ENCODE measurements at regions not wholly inside any gene's neighbourhood (a gene's known extent, or its start where the extent isn't known, plus 50 kb on each side); places are given as distances from the start of the nearest gene placed in this dataset.

DNA sequence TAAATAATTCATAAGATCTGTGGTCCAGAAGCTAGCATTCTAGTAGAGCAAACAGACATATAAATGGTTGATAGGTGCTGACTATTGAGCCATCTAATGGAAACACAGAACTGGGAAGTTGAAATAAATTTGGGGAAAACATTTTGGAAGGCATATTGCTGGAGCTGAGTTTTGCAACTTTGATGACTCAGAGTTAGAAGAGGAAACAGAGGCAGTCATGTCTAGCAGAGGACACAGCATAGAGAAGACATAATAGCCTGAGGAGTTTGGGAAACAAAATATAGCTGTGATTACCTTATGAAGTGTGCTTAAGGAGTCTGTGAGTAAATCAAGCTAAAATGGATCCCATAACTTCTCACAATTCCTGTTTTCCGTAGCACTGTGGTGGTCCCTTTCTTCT, 86.9 kb upstream of the FLRT2 start:
- H3K27ac ChIP-seq, result no peak overlapping the region
- no peaks in the 10 kb centered on the region for H3K9me3 ChIP-seq (ENCODE audit: low read depth, low read length)
- no peak for DNase-seq (ENCODE audit: low read depth, low spot score)

DNA sequence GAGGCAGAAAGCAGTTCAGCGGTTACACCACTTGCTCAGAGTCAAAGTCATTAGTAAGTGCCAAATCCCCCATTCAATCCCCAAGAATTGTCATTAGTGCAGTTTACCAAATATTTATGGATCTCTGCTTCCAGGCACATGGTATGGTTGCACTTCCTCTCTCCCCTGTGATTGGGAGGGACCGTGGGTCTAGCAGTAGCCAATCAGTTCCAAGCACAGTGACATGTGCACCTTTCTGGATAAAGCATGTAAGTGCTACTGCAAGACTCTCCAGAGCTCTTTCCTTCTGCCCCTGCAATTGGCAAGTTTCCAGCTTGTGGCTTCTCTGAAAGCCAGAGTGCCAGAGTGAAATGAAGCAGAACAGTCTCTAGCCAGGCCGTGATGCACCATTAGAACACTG, 85.3 kb upstream of the FLRT2 start:
- Histone ChIP-seq H3K36me3 (ENCODE audit: insufficient read depth, low read length) (no peaks in the 10 kb centered on the region), H3K27ac (peak overlapping the region; percentile 22; the same call in 1 of the 2 replicates), H3K9me3 (ENCODE audit: low read depth, low read length) (no peaks in the 10 kb centered on the region), H3K4me3 (no peak overlapping the region; the same call in 1 of the 2 replicates), H3K9ac (ENCODE audit: insufficient read length) (no peak overlapping the region)
- no peak for TF ChIP-seq EZH2 (IDR thresholded peaks at IDR 0.05)
- no peak for TF ChIP-seq FOXP2 (optimal IDR thresholded peaks at IDR 0.05; ENCODE audit: control extremely low read depth, extremely low read length, insufficient read depth)
- no peak for TF ChIP-seq POLR2AphosphoS5 (IDR thresholded peaks at IDR 0.05; ENCODE audit: borderline replicate concordance, low read depth, low read length)
- no peak for DNase-seq (ENCODE audit: low read depth, low spot score)

More for the DNA sequence above, 86.9 kb upstream of the FLRT2 start:
- TF ChIP-seq FOXP2 (optimal IDR thresholded peaks at IDR 0.05; ENCODE audit: control extremely low read depth, extremely low read length, insufficient read depth), result no peak
- Histone ChIP-seq H3K4me3 (no peak overlapping the region), H3K36me3 (ENCODE audit: insufficient read depth, low read length) (no peaks in the 10 kb centered on the region), H3K9ac (ENCODE audit: insufficient read length) (no peak overlapping the region)

- H3K9ac ChIP-seq (ENCODE audit: insufficient read length), result no peak overlapping the region
- no peak overlapping the region; the same call in 1 of the 2 replicates for H3K4me3 ChIP-seq
- H3K36me3 ChIP-seq (ENCODE audit: insufficient read depth, low read length), result no peaks in the 10 kb centered on the region
- DNase-seq (ENCODE audit: low read depth, low spot score), result no peak
- peak overlapping the region; percentile 22; the same call in 1 of the 2 replicates for H3K27ac ChIP-seq
- TF ChIP-seq EZH2 (IDR thresholded peaks at IDR 0.05), result no peak
- TF ChIP-seq FOXP2 (optimal IDR thresholded peaks at IDR 0.05; ENCODE audit: control extremely low read depth, extremely low read length, insufficient read depth), result no peak
- no peak for TF ChIP-seq POLR2AphosphoS5 (IDR thresholded peaks at IDR 0.05; ENCODE audit: borderline replicate concordance, low read depth, low read length)
- H3K9me3 ChIP-seq (ENCODE audit: low read depth, low read length), result no peaks in the 10 kb centered on the region
Measured at GRCh38 chr14:85445151-85445795, 84.7 kb upstream of the FLRT2 start.

GRCh38 chr14:85447883-85448282, 82.1 kb upstream of the FLRT2 start:
- Histone ChIP-seq H3K9me3 (ENCODE audit: low read depth, low read length) (no peaks in the 10 kb centered on the region), H3K4me3 (no peak overlapping the region), H3K36me3 (ENCODE audit: insufficient read depth, low read length) (no peaks in the 10 kb centered on the region), H3K27ac (no peak overlapping the region), H3K9ac (ENCODE audit: insufficient read length) (no peak overlapping the region)
- no peak for TF ChIP-seq FOXP2 (optimal IDR thresholded peaks at IDR 0.05; ENCODE audit: control extremely low read depth, extremely low read length, insufficient read depth)
- DNase-seq (ENCODE audit: low read depth, low spot score), result no peak

GRCh38 chr14:85451421-85451820, 78.5 kb upstream of the FLRT2 start:
- no peak overlapping the region for H3K4me3 ChIP-seq
- no peak for DNase-seq (ENCODE audit: low read depth, low spot score)
- H3K9me3 ChIP-seq (ENCODE audit: low read depth, low read length), result no peaks in the 10 kb centered on the region
- peak overlapping the region; percentile 59 for H3K27ac ChIP-seq
- TF ChIP-seq EZH2 (IDR thresholded peaks at IDR 0.05) (no peak), POLR2AphosphoS5 (IDR thresholded peaks at IDR 0.05; ENCODE audit: borderline replicate concordance, low read depth, low read length) (no peak), FOXP2 (optimal IDR thresholded peaks at IDR 0.05; ENCODE audit: control extremely low read depth, extremely low read length, insufficient read depth) (no peak)
- H3K9ac ChIP-seq (ENCODE audit: insufficient read length), result no peak overlapping the region
- H3K36me3 ChIP-seq (ENCODE audit: insufficient read depth, low read length), result no peaks in the 10 kb centered on the region

- H3K36me3 ChIP-seq (ENCODE audit: insufficient read depth, low read length), result no peaks in the 10 kb centered on the region
- peak overlapping the region; percentile 91 for H3K27ac ChIP-seq
- peak overlapping the region; percentile 4 for H3K9ac ChIP-seq (ENCODE audit: insufficient read length)
- H3K9me3 ChIP-seq (ENCODE audit: low read depth, low read length), result no peaks in the 10 kb centered on the region
- TF ChIP-seq POLR2AphosphoS5 (IDR thresholded peaks at IDR 0.05; ENCODE audit: borderline replicate concordance, low read depth, low read length) (peak; percentile 38; the same call in 1 of the 2 replicates), EZH2 (IDR thresholded peaks at IDR 0.05) (no peak)
- peak; percentile 90 for DNase-seq (ENCODE audit: low read depth, low spot score)
- peak overlapping the region; percentile 18; the same call in 1 of the 2 replicates for H3K4me3 ChIP-seq
Measured at GRCh38 chr14:85453401-85454225, 76.3 kb upstream of the FLRT2 start.

GRCh38 chr14:85454226-85454813, 75.6 kb upstream of the FLRT2 start:
- Histone ChIP-seq H3K9me3 (ENCODE audit: low read depth, low read length) (no peaks in the 10 kb centered on the region), H3K9ac (ENCODE audit: insufficient read length) (peak overlapping the region; percentile 4), H3K27ac (peak overlapping the region; percentile 91), H3K36me3 (ENCODE audit: insufficient read depth, low read length) (no peaks in the 10 kb centered on the region), H3K4me3 (0 out of 2 replicates have a peak overlapping the region, but pooled peaks have one; percentile 8)
- no peak for DNase-seq (ENCODE audit: low read depth, low spot score)
- no peak for TF ChIP-seq EZH2 (IDR thresholded peaks at IDR 0.05)
- TF ChIP-seq POLR2AphosphoS5 (IDR thresholded peaks at IDR 0.05; ENCODE audit: borderline replicate concordance, low read depth, low read length), result no peak
- TF ChIP-seq FOXP2 (optimal IDR thresholded peaks at IDR 0.05; ENCODE audit: control extremely low read depth, extremely low read length, insufficient read depth), result no peak

DNA sequence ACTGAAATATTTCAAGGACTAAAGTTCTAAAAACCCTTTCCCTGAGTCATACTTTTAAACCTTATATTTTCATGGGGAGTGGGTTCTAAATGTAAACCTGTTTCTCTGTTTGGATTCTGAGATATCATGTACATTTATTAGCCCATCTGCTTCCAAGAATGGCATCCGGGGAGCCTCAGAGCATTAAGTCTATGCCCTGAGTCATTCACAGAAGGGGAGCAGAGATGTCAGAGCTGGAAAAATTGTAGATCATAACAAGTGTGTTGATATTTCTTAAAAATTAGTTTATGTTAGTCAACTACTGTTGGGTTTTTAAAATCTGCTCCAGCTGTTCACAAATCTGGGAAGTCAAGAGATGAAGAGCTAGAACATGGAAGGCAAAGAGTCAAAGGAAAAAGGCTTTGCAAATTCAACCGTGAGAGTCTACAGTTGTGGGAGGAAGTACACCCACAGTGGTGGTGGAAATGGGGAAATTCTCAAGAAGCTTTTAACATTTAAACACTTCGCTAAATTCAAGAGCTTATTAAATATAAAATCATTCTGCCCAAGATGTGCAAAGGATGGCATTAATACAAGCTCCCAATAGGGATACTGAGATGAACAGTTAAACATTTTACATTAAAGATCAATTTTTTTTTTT, 70.5 kb upstream of the FLRT2 start:
- TF ChIP-seq FOXP2 (optimal IDR thresholded peaks at IDR 0.05; ENCODE audit: control extremely low read depth, extremely low read length, insufficient read depth) (no peak), EZH2 (IDR thresholded peaks at IDR 0.05) (no peak), POLR2AphosphoS5 (IDR thresholded peaks at IDR 0.05; ENCODE audit: borderline replicate concordance, low read depth, low read length) (no peak)
- DNase-seq (ENCODE audit: low read depth, low spot score), result no peak
- Histone ChIP-seq H3K36me3 (ENCODE audit: insufficient read depth, low read length) (no peaks in the 10 kb centered on the region), H3K9me3 (ENCODE audit: low read depth, low read length) (no peaks in the 10 kb centered on the region), H3K27ac (no peak overlapping the region), H3K9ac (ENCODE audit: insufficient read length) (no peak overlapping the region), H3K4me3 (no peak overlapping the region)
